IMR-90 (cell line): ENCODE measurements at regions not wholly inside any gene's neighbourhood (a gene's known extent, or its start where the extent isn't known, plus 50 kb on each side); places are given as distances from the start of the nearest gene placed in this dataset.

Experiments
- FOS ChIP-seq: fragments of 150-350 bp; IDR thresholded peaks from 2 replicates; pipeline ENCODE4 v1.6.1; 2016; ENCODE audit warnings: low read depth, low read length
- MAZ ChIP-seq: IDR thresholded peaks from 2 replicates; pipeline ENCODE4 v1.6.1; 2012; ENCODE audit warnings: low read depth, mild to moderate bottlenecking, low read length, improper control_type of control experiment, moderate library complexity, borderline replicate concordance
- MXI1 ChIP-seq: IDR thresholded peaks from 2 replicates; pipeline ENCODE4 v1.6.1; 2012; ENCODE audit warnings: low read depth, mild to moderate bottlenecking, low read length, moderate library complexity, borderline replicate concordance
- POLR2A ChIP-seq: IDR thresholded peaks from 2 replicates; pipeline ENCODE4 v1.6.1; 2012; ENCODE audit warnings: mild to moderate bottlenecking, low read depth, low read length
- RAD21 ChIP-seq: IDR thresholded peaks from 2 replicates; pipeline ENCODE4 v1.6.1; 2012; ENCODE audit warnings: low read length, improper control_type of control experiment
- RCOR1 ChIP-seq: IDR thresholded peaks from 2 replicates; pipeline ENCODE4 v1.6.1; 2012; ENCODE audit warnings: mild to moderate bottlenecking, low read length, improper control_type of control experiment; ENCODE audit not compliant: insufficient replicate concordance
- RFX5 ChIP-seq: IDR thresholded peaks from 2 replicates; pipeline ENCODE4 v1.8.0; 2012; ENCODE audit warnings: low read depth, mild to moderate bottlenecking, low read length, moderate library complexity
- SMC3 ChIP-seq: fragments of 150-350 bp; IDR thresholded peaks from 2 replicates; pipeline ENCODE4 v1.6.1; 2016; ENCODE audit warnings: low read depth, mild to moderate bottlenecking, antibody characterized with exemption, low read length, moderate library complexity
- TF ChIP-seq, protein P1 (sequence below): conservative IDR thresholded peaks from 2 replicates; pipeline ENCODE4 v1.5.1; 2012; ENCODE audit warnings: mild to moderate bottlenecking, low read depth, low read length, improper control_type of control experiment
- TF ChIP-seq, protein P2 (sequence below): fragments of 150-350 bp; IDR thresholded peaks from 2 replicates; pipeline ENCODE4 v1.6.1; 2017; ENCODE audit warnings: mild to moderate bottlenecking, antibody characterized with exemption, low read length, low read depth
- TF ChIP-seq, protein P3 (sequence below): fragments of 150-350 bp; IDR thresholded peaks from 2 replicates; pipeline ENCODE4 v1.6.1; 2016; ENCODE audit warnings: low read depth, mild to moderate bottlenecking, low read length, moderate library complexity, borderline replicate concordance

DNA sequence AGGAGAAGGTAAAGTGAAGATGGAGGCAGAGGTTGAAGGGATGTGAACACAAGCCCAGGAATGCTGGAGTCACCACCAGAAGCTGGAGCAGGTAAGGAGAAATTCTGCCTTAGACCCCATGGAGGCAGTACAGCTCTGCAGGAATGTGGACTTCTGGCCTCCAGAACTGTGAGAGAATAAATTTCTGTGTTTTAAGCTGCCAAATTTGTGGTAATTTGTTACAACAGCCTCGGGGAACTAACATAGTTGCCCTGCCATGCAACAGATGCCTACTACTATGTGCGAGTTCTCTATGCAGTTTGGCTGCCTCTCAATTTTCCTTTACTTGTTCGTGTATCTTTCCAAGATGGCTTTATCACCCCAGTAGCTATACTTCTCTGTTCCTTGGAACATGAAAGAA lies 394.1 kb downstream of the TUSC7 start:
- TF ChIP-seq, protein P1, sequence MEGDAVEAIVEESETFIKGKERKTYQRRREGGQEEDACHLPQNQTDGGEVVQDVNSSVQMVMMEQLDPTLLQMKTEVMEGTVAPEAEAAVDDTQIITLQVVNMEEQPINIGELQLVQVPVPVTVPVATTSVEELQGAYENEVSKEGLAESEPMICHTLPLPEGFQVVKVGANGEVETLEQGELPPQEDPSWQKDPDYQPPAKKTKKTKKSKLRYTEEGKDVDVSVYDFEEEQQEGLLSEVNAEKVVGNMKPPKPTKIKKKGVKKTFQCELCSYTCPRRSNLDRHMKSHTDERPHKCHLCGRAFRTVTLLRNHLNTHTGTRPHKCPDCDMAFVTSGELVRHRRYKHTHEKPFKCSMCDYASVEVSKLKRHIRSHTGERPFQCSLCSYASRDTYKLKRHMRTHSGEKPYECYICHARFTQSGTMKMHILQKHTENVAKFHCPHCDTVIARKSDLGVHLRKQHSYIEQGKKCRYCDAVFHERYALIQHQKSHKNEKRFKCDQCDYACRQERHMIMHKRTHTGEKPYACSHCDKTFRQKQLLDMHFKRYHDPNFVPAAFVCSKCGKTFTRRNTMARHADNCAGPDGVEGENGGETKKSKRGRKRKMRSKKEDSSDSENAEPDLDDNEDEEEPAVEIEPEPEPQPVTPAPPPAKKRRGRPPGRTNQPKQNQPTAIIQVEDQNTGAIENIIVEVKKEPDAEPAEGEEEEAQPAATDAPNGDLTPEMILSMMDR = no peak
- TF ChIP-seq, protein P2, sequence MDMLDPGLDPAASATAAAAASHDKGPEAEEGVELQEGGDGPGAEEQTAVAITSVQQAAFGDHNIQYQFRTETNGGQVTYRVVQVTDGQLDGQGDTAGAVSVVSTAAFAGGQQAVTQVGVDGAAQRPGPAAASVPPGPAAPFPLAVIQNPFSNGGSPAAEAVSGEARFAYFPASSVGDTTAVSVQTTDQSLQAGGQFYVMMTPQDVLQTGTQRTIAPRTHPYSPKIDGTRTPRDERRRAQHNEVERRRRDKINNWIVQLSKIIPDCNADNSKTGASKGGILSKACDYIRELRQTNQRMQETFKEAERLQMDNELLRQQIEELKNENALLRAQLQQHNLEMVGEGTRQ = no peak
- TF ChIP-seq POLR2A (no peak), MAZ (no peak), FOS (no peak), MXI1 (no peak), RAD21 (peak; percentile 14; the same call in 1 of the 2 replicates), RFX5 (no peak), RCOR1 (no peak), SMC3 (no peak)
- TF ChIP-seq, protein P3, sequence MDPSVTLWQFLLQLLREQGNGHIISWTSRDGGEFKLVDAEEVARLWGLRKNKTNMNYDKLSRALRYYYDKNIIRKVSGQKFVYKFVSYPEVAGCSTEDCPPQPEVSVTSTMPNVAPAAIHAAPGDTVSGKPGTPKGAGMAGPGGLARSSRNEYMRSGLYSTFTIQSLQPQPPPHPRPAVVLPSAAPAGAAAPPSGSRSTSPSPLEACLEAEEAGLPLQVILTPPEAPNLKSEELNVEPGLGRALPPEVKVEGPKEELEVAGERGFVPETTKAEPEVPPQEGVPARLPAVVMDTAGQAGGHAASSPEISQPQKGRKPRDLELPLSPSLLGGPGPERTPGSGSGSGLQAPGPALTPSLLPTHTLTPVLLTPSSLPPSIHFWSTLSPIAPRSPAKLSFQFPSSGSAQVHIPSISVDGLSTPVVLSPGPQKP = no peak
